Spleen (tissue), 11 donors: ENCODE measurements at regions not wholly inside any gene's neighbourhood (a gene's known extent, or its start where the extent isn't known, plus 50 kb on each side); places are given as distances from the start of the nearest gene placed in this dataset.

ENCODE experiments used
- DNase-seq: peaks from one replicate; pipeline ENCODE4 v3.0.0-alpha.2; 2020
- H3K27ac ChIP-seq, 8 donors: fragments of 200-600 bp; sonication (generic) in 7 of 8; 1 replicate in 4 of 8; 2 replicates in 4 of 8; pipeline versions ENCODE4 v1.5.0 to v1.8.0; 2016 to 2021; ENCODE audit warnings: inconsistent platforms in 4 of 8, mild to moderate bottlenecking in 4 of 8, moderate library complexity in 1 of 8
- H3K27me3 ChIP-seq, 7 donors: fragments of 200-600 bp; sonication (generic) in 6 of 7; replicated peaks in 1 of 7; 1 replicate in 4 of 7; 2 replicates in 3 of 7; pipeline versions ENCODE4 v1.5.0 to v1.8.0; 2016 to 2021; ENCODE audit warnings: inconsistent platforms in 3 of 7, mild to moderate bottlenecking in 1 of 7
- H3K36me3 ChIP-seq, 6 donors: fragments of 200-600 bp; sonication (generic) in 5 of 6; 1 replicate in 4 of 6; 2 replicates in 2 of 6; pipeline versions ENCODE4 v1.5.0 to v1.8.0; 2016 to 2021; ENCODE audit warnings: inconsistent platforms in 2 of 6
- H3K4me1 ChIP-seq, 6 donors: fragments of 200-600 bp; sonication (generic) in 5 of 6; 1 replicate in 3 of 6; 2 replicates in 3 of 6; pipeline versions ENCODE4 v1.5.0 to v1.8.0; 2016 to 2021; ENCODE audit warnings: inconsistent platforms in 3 of 6
- H3K4me3 ChIP-seq, 8 donors: fragments of 200-600 bp; sonication (generic) in 7 of 8; 1 replicate in 4 of 8; 2 replicates in 4 of 8; pipeline versions ENCODE4 v1.5.0 to v1.8.0; 2016 to 2021; ENCODE audit warnings: inconsistent platforms in 4 of 8, mild to moderate bottlenecking in 4 of 8, moderate library complexity in 2 of 8
- H3K9me3 ChIP-seq, 8 donors: fragments of 200-600 bp; sonication (generic) in 7 of 8; 1 replicate in 4 of 8; 2 replicates in 4 of 8; pipeline versions ENCODE4 v1.5.0 to v1.8.0; 2016 to 2021; ENCODE audit warnings: inconsistent platforms in 4 of 8
- POLR2A ChIP-seq, 3 donors: fragments of 450-650 bp; IDR thresholded peaks; one replicate each; pipeline ENCODE4 v1.5.1; 2017; ENCODE audit warnings: antibody characterized with exemption in 3 of 3, mild to moderate bottlenecking in 1 of 3
- POLR2AphosphoS5 ChIP-seq, 3 donors: sonication (generic); formaldehyde crosslinking; IDR thresholded peaks; one replicate each; pipeline ENCODE4 v1.5.1; 2017; ENCODE audit warnings: antibody characterized with exemption in 3 of 3
- WGBS, 5 donors: extraction: QIAGEN DNeasy Blood & Tissue Kit in 3 of 5; methylation state at CpG; one replicate each; pipeline versions ENCODE4 v1.1.5 to v1.1.7; 2013 to 2018; 5-methylcytosine and 5-hydroxymethylcytosine counted together
- intact Hi-C: fragments of 100-400 bp; cut with DNase I; formaldehyde crosslinking; loops from one replicate; pipeline ENCODE4 v1.15.0; 2023; ENCODE audit warnings: low total_unique reads
- TF ChIP-seq, protein P1 (sequence below), 11 experiments: fragments of 200-600 bp in 7 of 11; fragments of 450-650 bp in 4 of 11; sonication (generic) in 4 of 11; IDR thresholded peaks in 8 of 11; conservative IDR thresholded peaks in 3 of 11; 1 replicate in 7 of 11; 2 replicates in 4 of 11; pipeline versions ENCODE4 v1.4.0 to v1.8.0; 2016 to 2021; ENCODE audit warnings: antibody characterized with exemption in 11 of 11, inconsistent platforms in 4 of 11, mild to moderate bottlenecking in 1 of 11
- donor health status: healthy with polysubstance abuse.
- donor health status: DM: no; HTN: no; CAD: no; lungs with moderate emphysema.
- donor health status: DM: no; HTN: no; CAD: no.
- donor health status: Bipolar disorder and iron deficiency.
- donor health status: healthy.
- donor health status: DM: no; HTN: no; CAD: no.
- donor health status: DM: yes; HTN: yes; CAD: no.

DNA sequence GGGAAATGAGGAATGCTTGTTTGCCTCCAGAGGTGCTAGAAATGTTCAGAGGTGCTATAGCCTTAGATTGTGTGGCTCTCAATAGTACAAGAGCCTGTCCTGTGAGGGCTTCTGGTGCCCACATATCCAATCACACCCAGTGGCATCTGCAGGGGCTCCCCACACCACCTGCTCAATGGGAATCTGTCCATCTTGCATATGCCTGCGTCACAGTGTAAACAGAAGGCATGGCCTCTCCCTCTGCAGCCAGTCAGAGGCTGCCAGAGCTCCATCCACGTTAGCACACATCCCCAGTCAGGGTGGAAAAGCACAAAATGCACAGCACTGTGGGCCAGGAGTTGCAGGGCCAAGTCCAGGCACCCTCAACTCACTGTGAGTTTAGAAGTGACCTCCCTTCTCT lies 113.6 kb upstream of the GRIK3 start:
- WGBS, 5 donors, result 44 to 73% (median 47%) methylated on average over 2 of the region's 2 CpGs; no CpG with 5 or more reads in 1 of the 5 donors
- Histone ChIP-seq H3K4me1 (no peaks in the 10 kb centered on the region), H3K27me3 (peaks cover 0 to 33% (median 0%) of the 10 kb centered on the region in 7 donors), H3K27ac (no peak overlapping the region), H3K4me3 (no peak overlapping the region), H3K36me3 (no peaks in the 10 kb centered on the region), H3K9me3 (no peaks in the 10 kb centered on the region)
- TF ChIP-seq POLR2AphosphoS5 (IDR thresholded peaks at IDR 0.05), result no peak
- no peak for TF ChIP-seq POLR2A (IDR thresholded peaks at IDR 0.05)
- TF ChIP-seq, protein P1, sequence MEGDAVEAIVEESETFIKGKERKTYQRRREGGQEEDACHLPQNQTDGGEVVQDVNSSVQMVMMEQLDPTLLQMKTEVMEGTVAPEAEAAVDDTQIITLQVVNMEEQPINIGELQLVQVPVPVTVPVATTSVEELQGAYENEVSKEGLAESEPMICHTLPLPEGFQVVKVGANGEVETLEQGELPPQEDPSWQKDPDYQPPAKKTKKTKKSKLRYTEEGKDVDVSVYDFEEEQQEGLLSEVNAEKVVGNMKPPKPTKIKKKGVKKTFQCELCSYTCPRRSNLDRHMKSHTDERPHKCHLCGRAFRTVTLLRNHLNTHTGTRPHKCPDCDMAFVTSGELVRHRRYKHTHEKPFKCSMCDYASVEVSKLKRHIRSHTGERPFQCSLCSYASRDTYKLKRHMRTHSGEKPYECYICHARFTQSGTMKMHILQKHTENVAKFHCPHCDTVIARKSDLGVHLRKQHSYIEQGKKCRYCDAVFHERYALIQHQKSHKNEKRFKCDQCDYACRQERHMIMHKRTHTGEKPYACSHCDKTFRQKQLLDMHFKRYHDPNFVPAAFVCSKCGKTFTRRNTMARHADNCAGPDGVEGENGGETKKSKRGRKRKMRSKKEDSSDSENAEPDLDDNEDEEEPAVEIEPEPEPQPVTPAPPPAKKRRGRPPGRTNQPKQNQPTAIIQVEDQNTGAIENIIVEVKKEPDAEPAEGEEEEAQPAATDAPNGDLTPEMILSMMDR (IDR thresholded peaks at IDR 0.05 in 8 of 11, conservative IDR thresholded peaks at IDR 0.05 in 3 of 11), result no peak
- intact Hi-C loops, result no loop called here
- DNase-seq, result no peak

GRCh38 chr1:37148663-37149062 lies 114.3 kb upstream of the GRIK3 start:
- intact Hi-C loops, result no loop called here
- no peaks in the 10 kb centered on the region for H3K9me3 ChIP-seq
- no peak for DNase-seq
- WGBS, 5 donors, result 89 to 100% (median 94%) methylated on average over 1 of the region's 1 CpG
- H3K4me1 ChIP-seq, result no peaks in the 10 kb centered on the region
- H3K4me3 ChIP-seq, result no peak overlapping the region
- no peak overlapping the region for H3K27ac ChIP-seq
- TF ChIP-seq, protein P1 (IDR thresholded peaks at IDR 0.05 in 8 of 11, conservative IDR thresholded peaks at IDR 0.05 in 3 of 11), result no peak
- no peak for TF ChIP-seq POLR2AphosphoS5 (IDR thresholded peaks at IDR 0.05)
- TF ChIP-seq POLR2A (IDR thresholded peaks at IDR 0.05), result no peak
- no peaks in the 10 kb centered on the region for H3K36me3 ChIP-seq
- peaks cover 0 to 33% (median 0%) of the 10 kb centered on the region in 7 donors for H3K27me3 ChIP-seq

DNA sequence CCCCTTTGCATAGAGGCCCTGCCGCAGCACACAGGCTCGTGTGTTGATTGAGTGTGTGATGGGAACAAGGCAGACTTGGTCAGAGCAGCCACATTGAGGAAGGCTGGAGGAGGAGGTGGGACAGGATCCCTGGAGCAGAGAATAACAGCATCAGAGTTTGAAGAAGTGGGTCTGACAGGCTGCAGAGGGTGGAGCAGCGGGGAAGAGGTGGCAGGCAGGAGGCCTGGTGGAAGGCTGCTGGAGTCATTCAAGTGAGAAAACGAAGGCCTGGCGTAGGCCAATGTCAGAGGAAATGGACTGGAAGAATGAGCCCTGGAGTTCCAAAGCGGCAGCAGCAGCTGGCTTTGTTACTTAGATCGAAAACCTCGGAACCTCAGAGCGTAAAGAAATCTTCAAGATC lies 115.0 kb upstream of the GRIK3 start:
- no peaks in the 10 kb centered on the region for H3K4me1 ChIP-seq
- no peak overlapping the region for H3K27ac ChIP-seq
- H3K27me3 ChIP-seq, result peaks cover 0 to 33% (median 0%) of the 10 kb centered on the region in 7 donors
- WGBS, 5 donors, result 64 to 76% (median 68%) methylated on average over 9 of the region's 9 CpGs
- H3K36me3 ChIP-seq, result no peaks in the 10 kb centered on the region
- TF ChIP-seq, protein P1 (IDR thresholded peaks at IDR 0.05 in 8 of 11, conservative IDR thresholded peaks at IDR 0.05 in 3 of 11), result no peak
- TF ChIP-seq POLR2A (IDR thresholded peaks at IDR 0.05) (no peak), POLR2AphosphoS5 (IDR thresholded peaks at IDR 0.05) (no peak)
- peaks cover 0 to 2% (median 0%) of the 10 kb centered on the region in 8 donors for H3K9me3 ChIP-seq
- intact Hi-C loops, result no loop called here
- no peak for DNase-seq
- no peak overlapping the region for H3K4me3 ChIP-seq

GRCh38 chr1:37150986-37151385 lies 116.7 kb upstream of the GRIK3 start:
- Histone ChIP-seq H3K27me3 (peaks cover 0 to 38% (median 0%) of the 10 kb centered on the region in 7 donors), H3K9me3 (peaks cover 0 to 9% (median 2%) of the 10 kb centered on the region in 8 donors), H3K27ac (no peak overlapping the region), H3K4me3 (no peak overlapping the region), H3K36me3 (no peaks in the 10 kb centered on the region), H3K4me1 (no peaks in the 10 kb centered on the region)
- intact Hi-C loops, result no loop called here
- TF ChIP-seq, protein P1 (IDR thresholded peaks at IDR 0.05 in 8 of 11, conservative IDR thresholded peaks at IDR 0.05 in 3 of 11), result no peak
- TF ChIP-seq POLR2A (IDR thresholded peaks at IDR 0.05) (no peak), POLR2AphosphoS5 (IDR thresholded peaks at IDR 0.05) (no peak)
- DNase-seq, result no peak
- 59 to 73% (median 66%) methylated on average over 5 of the region's 5 CpGs for WGBS, 5 donors
